ENCODE measurements at regions not wholly inside any gene's neighbourhood (a gene's known extent, or its start where the extent isn't known, plus 50 kb on each side); places are given as distances from the start of the nearest gene placed in this dataset.

- in situ Hi-C loops (cut with HindIII; ENCODE audit: low sequenced_read_pairs), result no loop called here
- TF ChIP-seq CTCF (IDR thresholded peaks at IDR 0.05; ENCODE audit: low read depth, low read length), result no peak
- no peak for DNase-seq (ENCODE audit: low read depth, low spot score)
- H3K4me3 ChIP-seq (ENCODE audit: low read depth, low read length), result no peak overlapping the region
Measured at GRCh38 chr18:47749600-47749973, 180.9 kb downstream of the SMAD2 start.

- DNase-seq (ENCODE audit: low read depth, low spot score), result peak; percentile 50
- in situ Hi-C loops (cut with HindIII; ENCODE audit: low sequenced_read_pairs), result no loop called here
- H3K4me3 ChIP-seq (ENCODE audit: low read depth, low read length), result peak overlapping the region; percentile 28
- TF ChIP-seq CTCF (IDR thresholded peaks at IDR 0.05; ENCODE audit: low read depth, low read length), result peak; percentile 92
Measured at GRCh38 chr18:47748847-47749599, 181.4 kb downstream of the SMAD2 start.

- in situ Hi-C loops (cut with HindIII; ENCODE audit: low sequenced_read_pairs), result no loop called here
- DNase-seq (ENCODE audit: low read depth, low spot score), result no peak
- H3K4me3 ChIP-seq (ENCODE audit: low read depth, low read length), result no peak overlapping the region
- TF ChIP-seq CTCF (IDR thresholded peaks at IDR 0.05; ENCODE audit: low read depth, low read length), result no peak
Measured at GRCh38 chr18:47748093-47748796, 182.2 kb downstream of the SMAD2 start.

GRCh38 chr18:47747260-47747795, 183.1 kb downstream of the SMAD2 start:
- TF ChIP-seq CTCF (IDR thresholded peaks at IDR 0.05; ENCODE audit: low read depth, low read length), result no peak
- no peak for DNase-seq (ENCODE audit: low read depth, low spot score)
- in situ Hi-C loops (cut with HindIII; ENCODE audit: low sequenced_read_pairs), result no loop called here
- no peak overlapping the region for H3K4me3 ChIP-seq (ENCODE audit: low read depth, low read length)

GRCh38 chr18:47746615-47747014, 183.8 kb downstream of the SMAD2 start:
- in situ Hi-C loops (cut with HindIII; ENCODE audit: low sequenced_read_pairs), result no loop called here
- H3K4me3 ChIP-seq (ENCODE audit: low read depth, low read length), result no peak overlapping the region
- no peak for DNase-seq (ENCODE audit: low read depth, low spot score)
- TF ChIP-seq CTCF (IDR thresholded peaks at IDR 0.05; ENCODE audit: low read depth, low read length), result no peak

GRCh38 chr18:47745227-47745626, 185.2 kb downstream of the SMAD2 start:
- no peak for DNase-seq (ENCODE audit: low read depth, low spot score)
- TF ChIP-seq CTCF (IDR thresholded peaks at IDR 0.05; ENCODE audit: low read depth, low read length), result no peak
- in situ Hi-C loops (cut with HindIII; ENCODE audit: low sequenced_read_pairs), result no loop called here
- no peak overlapping the region for H3K4me3 ChIP-seq (ENCODE audit: low read depth, low read length)
